ENCODE measurements at regions not wholly inside any gene's neighbourhood (a gene's known extent, or its start where the extent isn't known, plus 50 kb on each side); places are given as distances from the start of the nearest gene placed in this dataset.
"Not testable (repeated sequence)": the region's sequence is repeated elsewhere in the genome, so short reads cannot be mapped to it uniquely, and the experiment has no call there.

DNA sequence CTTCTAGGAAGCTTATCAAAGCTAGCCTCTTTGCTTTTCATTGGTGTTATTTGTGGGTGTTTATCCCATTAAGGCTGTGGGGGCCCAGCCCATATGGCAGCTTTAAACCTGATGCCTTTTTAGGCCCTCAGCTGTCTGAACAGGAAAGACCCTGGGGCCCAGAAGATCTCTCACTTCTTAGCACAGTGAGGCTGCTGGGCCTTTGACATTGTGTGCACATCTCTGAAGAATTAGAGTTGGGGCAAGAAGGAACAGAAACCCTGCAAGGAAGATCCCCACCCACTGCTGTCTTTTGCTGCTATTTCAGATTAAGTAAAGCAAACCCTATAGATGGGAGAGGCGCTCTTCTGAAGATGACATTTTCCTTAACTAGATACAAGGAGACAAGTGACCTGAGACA lies 250.0 kb downstream of the SMAD2 start:
- Mint-ChIP-seq H3K27ac (no peak overlapping the region), H3K9me3 (no peaks in the 10 kb centered on the region), H3K27me3 (peaks cover 4% of the 10 kb centered on the region), H3K4me1 (no peaks in the 10 kb centered on the region), H3K4me3 (no peak overlapping the region), H3K36me3 (no peaks in the 10 kb centered on the region)
- CTCF ChIA-PET, result no interaction called here
- no peak for DNase-seq

DNA sequence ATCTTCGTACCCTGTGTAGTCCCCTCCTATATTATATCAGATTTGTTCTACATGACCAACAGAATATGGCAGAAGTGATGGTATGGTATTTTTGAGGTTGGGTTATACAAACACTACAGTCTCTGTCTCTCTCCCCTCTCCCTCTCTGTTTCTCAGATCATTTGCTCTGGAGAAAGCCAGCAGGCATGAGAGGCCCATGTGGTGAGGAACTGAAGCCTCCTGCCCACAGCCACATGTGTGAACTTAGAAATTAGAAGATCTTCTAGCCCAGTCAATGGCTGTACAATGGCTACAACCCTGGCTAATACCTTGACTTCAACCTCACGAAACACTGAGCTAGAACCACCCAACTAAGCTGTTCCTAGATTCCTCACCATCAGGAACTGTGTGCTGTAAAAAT lies 250.6 kb downstream of the SMAD2 start:
- no peaks in the 10 kb centered on the region for H3K9me3 Mint-ChIP-seq
- H3K36me3 Mint-ChIP-seq, result no peaks in the 10 kb centered on the region
- no peak overlapping the region for H3K4me3 Mint-ChIP-seq
- no peak for DNase-seq
- H3K4me1 Mint-ChIP-seq, result no peaks in the 10 kb centered on the region
- CTCF ChIA-PET, result no interaction called here
- H3K27ac Mint-ChIP-seq, result no peak overlapping the region
- H3K27me3 Mint-ChIP-seq, result peaks cover 4% of the 10 kb centered on the region

DNA sequence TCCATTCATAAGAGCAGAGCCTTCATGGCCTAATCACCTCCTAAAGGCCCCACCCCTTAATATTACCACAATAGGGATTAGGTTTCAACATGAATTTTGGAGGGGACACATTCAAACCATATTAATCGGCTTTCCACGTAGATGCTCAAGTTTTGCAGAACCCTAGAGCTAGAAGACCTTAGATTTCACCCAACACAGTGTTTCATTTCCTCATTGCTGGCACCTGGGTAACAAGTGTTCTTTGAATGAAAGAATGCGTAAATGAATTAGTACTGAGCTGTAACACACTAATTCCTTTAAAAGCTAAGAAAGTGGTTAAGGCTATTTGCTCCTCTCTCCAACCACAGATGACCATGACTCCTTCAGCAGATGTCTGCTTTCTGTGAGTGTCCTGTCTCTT lies 252.5 kb downstream of the SMAD2 start:
- Mint-ChIP-seq H3K27ac (no peak overlapping the region), H3K4me3 (no peak overlapping the region), H3K36me3 (no peaks in the 10 kb centered on the region), H3K27me3 (no peaks in the 10 kb centered on the region), H3K4me1 (no peaks in the 10 kb centered on the region), H3K9me3 (no peaks in the 10 kb centered on the region)
- CTCF ChIA-PET, result no interaction called here
- no peak for DNase-seq

DNA sequence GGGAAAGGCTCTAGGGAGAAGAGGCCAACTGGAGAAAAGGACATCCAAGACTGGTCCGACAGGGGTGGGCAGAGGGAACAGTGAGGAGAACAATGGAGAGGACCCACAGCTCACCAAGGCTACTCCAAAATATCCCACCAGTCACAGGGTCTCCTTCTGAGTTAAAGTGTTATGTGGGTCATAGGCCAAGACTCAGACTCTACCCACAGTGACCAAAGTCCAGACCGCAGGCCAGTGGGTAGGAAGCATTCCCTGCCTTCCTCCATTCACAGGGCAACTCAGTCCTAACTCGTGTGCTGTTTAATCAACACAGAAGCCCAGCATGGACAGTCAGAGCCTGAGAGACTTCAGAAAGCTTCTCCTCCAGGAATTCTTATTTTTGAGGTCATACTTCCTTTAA lies 260.6 kb downstream of the SMAD2 start:
- Mint-ChIP-seq H3K36me3 (no peaks in the 10 kb centered on the region), H3K4me3 (no peak overlapping the region), H3K4me1 (no peaks in the 10 kb centered on the region), H3K27me3 (peaks cover 23% of the 10 kb centered on the region), H3K9me3 (no peaks in the 10 kb centered on the region), H3K27ac (no peak overlapping the region)
- no peak for DNase-seq
- CTCF ChIA-PET, result no interaction called here

GRCh38 chr18:47658498-47658897 lies 272.0 kb downstream of the SMAD2 start:
- H3K9me3 Mint-ChIP-seq, result peaks cover 6% of the 10 kb centered on the region
- CTCF ChIA-PET, result no interaction called here
- no peak overlapping the region for H3K27ac Mint-ChIP-seq
- no peak for DNase-seq
- H3K36me3 Mint-ChIP-seq, result no peaks in the 10 kb centered on the region
- no peaks in the 10 kb centered on the region for H3K4me1 Mint-ChIP-seq
- H3K27me3 Mint-ChIP-seq, result no peaks in the 10 kb centered on the region
- no peak overlapping the region for H3K4me3 Mint-ChIP-seq

DNA sequence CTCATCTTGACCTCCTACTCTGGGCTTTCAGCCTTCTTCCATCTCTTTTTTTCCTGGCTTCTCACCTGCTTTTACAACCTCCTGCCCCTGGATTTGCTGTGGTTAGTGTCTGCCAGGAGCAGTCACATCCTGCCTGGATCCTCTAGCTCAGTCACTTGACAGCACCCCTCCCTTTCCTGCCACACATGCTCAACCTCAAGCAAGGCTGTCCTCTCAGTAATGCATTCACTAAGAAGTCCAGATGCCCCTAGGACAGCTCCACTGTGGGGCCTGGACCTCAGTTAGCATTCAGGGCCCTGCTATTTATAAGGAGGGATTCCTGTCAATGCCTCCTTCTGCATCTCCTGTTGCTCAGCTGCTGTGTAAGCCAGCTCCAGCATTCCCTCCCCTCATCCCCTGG lies 275.5 kb downstream of the SMAD2 start:
- Mint-ChIP-seq H3K4me1 (no peaks in the 10 kb centered on the region), H3K9me3 (peaks cover 4% of the 10 kb centered on the region), H3K36me3 (no peaks in the 10 kb centered on the region), H3K27ac (no peak overlapping the region), H3K4me3 (no peak overlapping the region), H3K27me3 (no peaks in the 10 kb centered on the region)
- CTCF ChIA-PET, result no interaction called here
- no peak for DNase-seq

DNA sequence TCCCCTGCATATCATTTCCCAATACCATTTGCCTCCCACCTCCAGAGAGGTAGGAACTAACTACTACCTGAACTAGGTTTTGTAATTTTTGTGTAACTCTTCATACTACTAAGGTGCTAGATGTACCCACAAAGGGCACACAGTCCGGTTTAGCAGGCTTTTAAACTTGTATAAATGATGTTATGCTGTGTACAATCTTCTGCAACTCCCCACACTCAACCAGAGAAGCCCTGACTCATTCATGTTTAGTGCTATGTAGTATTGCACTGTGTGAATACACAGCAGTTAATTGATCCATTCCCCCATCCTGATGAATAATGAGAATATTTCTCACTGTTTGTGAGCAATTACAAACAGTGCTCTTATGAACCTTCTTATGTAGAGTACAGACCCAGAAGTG lies 285.6 kb downstream of the SMAD2 start:
- CTCF ChIA-PET, result no interaction called here
- Mint-ChIP-seq H3K27ac (no peak overlapping the region), H3K4me1 (no peaks in the 10 kb centered on the region), H3K9me3 (no peaks in the 10 kb centered on the region), H3K27me3 (no peaks in the 10 kb centered on the region), H3K36me3 (no peaks in the 10 kb centered on the region), H3K4me3 (no peak overlapping the region)
- no peak for DNase-seq

DNA sequence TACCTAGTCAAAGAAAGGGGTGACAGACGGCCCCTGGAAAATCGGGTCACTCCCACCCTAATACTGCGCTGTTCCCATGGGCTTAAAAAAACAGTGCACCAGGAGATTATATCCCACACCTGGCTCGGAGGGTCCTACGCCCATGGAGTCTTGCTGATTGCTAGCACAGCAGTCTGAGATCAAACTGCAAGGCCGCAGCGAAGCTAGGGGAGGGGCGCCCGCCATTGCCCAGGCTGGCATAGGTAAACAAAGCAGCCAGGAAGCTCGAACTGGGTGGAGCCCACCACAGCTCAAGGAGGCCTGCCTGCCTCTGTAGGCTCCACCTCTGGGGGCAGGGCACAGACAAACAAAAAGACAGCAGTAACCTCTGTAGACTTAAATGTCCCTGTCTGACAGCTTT lies 292.9 kb downstream of the SMAD2 start:
- H3K4me3 Mint-ChIP-seq, H3K27me3 Mint-ChIP-seq, H3K36me3 Mint-ChIP-seq, H3K9me3 Mint-ChIP-seq, CTCF ChIA-PET, H3K27ac Mint-ChIP-seq, DNase-seq, H3K4me1 Mint-ChIP-seq: not testable (repeated sequence)

GRCh38 chr18:47635416-47635815 lies 295.0 kb downstream of the SMAD2 start:
- Mint-ChIP-seq H3K9me3 (no peaks in the 10 kb centered on the region), H3K27me3 (peaks cover 4% of the 10 kb centered on the region), H3K4me3 (no peak overlapping the region), H3K27ac (no peak overlapping the region), H3K4me1 (no peaks in the 10 kb centered on the region), H3K36me3 (no peaks in the 10 kb centered on the region)
- DNase-seq, result no peak
- CTCF ChIA-PET, result no interaction called here

DNA sequence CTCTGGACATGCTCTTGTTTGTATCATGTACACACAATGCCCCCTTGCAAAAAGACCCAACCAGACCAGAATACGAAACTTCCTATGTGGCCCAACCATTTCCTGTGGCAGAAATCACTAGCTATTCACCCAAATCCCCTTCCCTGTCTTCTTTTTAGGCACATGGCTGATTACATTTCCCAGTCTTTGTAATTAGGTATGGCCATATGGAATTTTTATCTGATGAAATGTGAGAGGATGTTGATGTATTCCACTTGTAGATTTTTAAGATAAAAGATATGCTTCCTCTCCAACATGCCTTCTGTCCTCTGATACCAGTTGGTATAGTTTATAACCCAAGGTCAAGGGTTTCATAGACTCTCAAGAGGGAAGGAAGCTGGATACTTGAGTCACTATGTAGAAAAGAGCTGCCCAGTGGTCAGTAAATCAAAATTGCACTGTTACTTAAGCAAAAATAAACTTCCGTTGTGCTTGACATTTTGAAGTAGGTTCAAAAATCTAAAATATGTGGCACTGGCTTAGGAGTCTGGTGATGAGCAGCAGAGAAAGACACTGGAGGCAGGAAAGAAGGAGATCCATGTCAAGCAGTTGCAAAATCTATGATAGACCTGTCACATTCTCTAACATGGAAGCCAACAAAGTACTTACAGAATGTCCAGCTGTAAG lies 297.4 kb downstream of the SMAD2 start:
- Mint-ChIP-seq H3K4me3 (no peak overlapping the region), H3K27ac (no peak overlapping the region), H3K4me1 (no peaks in the 10 kb centered on the region), H3K27me3 (peaks cover 4% of the 10 kb centered on the region), H3K9me3 (no peaks in the 10 kb centered on the region), H3K36me3 (no peaks in the 10 kb centered on the region)
- CTCF ChIA-PET, result no interaction called here
- DNase-seq, result no peak

GRCh38 chr18:47628893-47629292 lies 301.6 kb downstream of the SMAD2 start:
- Mint-ChIP-seq H3K4me3 (no peak overlapping the region), H3K36me3 (no peaks in the 10 kb centered on the region), H3K4me1 (no peaks in the 10 kb centered on the region), H3K9me3 (no peaks in the 10 kb centered on the region), H3K27me3 (peaks cover 8% of the 10 kb centered on the region), H3K27ac (no peak overlapping the region)
- CTCF ChIA-PET, result no interaction called here
- DNase-seq, result no peak

GRCh38 chr18:47628240-47628781 lies 302.1 kb downstream of the SMAD2 start:
- H3K4me1 Mint-ChIP-seq, result no peaks in the 10 kb centered on the region
- peaks cover 6% of the 10 kb centered on the region for H3K27me3 Mint-ChIP-seq
- H3K4me3 Mint-ChIP-seq, result no peak overlapping the region
- CTCF ChIA-PET, result no interaction called here
- no peaks in the 10 kb centered on the region for H3K9me3 Mint-ChIP-seq
- no peak overlapping the region for H3K27ac Mint-ChIP-seq
- H3K36me3 Mint-ChIP-seq, result no peaks in the 10 kb centered on the region
- DNase-seq, result no peak

- H3K36me3 Mint-ChIP-seq, result no peaks in the 10 kb centered on the region
- no peaks in the 10 kb centered on the region for H3K4me1 Mint-ChIP-seq
- no peak for DNase-seq
- H3K27me3 Mint-ChIP-seq, result peaks cover 6% of the 10 kb centered on the region
- H3K9me3 Mint-ChIP-seq, result no peaks in the 10 kb centered on the region
- no peak overlapping the region for H3K27ac Mint-ChIP-seq
- H3K4me3 Mint-ChIP-seq, result no peak overlapping the region
- CTCF ChIA-PET, result no interaction called here
Measured at GRCh38 chr18:47627030-47627429, 303.4 kb downstream of the SMAD2 start.

GRCh38 chr18:47619771-47620448 lies 310.5 kb downstream of the SMAD2 start:
- H3K36me3 Mint-ChIP-seq, result no peaks in the 10 kb centered on the region
- H3K9me3 Mint-ChIP-seq, result no peaks in the 10 kb centered on the region
- CTCF ChIA-PET, result no interaction called here
- H3K4me1 Mint-ChIP-seq, result no peaks in the 10 kb centered on the region
- peaks cover 9% of the 10 kb centered on the region for H3K27me3 Mint-ChIP-seq
- no peak overlapping the region for H3K4me3 Mint-ChIP-seq
- no peak overlapping the region for H3K27ac Mint-ChIP-seq
- no peak for DNase-seq

- H3K36me3 Mint-ChIP-seq, result no peaks in the 10 kb centered on the region
- CTCF ChIA-PET, result no interaction called here
Measured at GRCh38 chr18:47618758-47619157, 311.7 kb downstream of the SMAD2 start.

More at GRCh38 chr18:47618758-47619157, 311.7 kb downstream of the SMAD2 start:
- DNase-seq, result no peak
- Mint-ChIP-seq H3K27me3 (peaks cover 9% of the 10 kb centered on the region), H3K4me1 (no peaks in the 10 kb centered on the region), H3K9me3 (no peaks in the 10 kb centered on the region), H3K4me3 (no peak overlapping the region), H3K27ac (no peak overlapping the region)

Measured in activated naive CD4-positive, alpha-beta T cell treated with anti-CD3 and anti-CD28 coated beads, Interleukin-2, amount 10 ng/mL, durations not matched to agents 7 days and 5 days (primary cell).